ENCODE measurements at regions not wholly inside any gene's neighbourhood (a gene's known extent, or its start where the extent isn't known, plus 50 kb on each side); places are given as distances from the start of the nearest gene placed in this dataset.
"Not testable (repeated sequence)": the region's sequence is repeated elsewhere in the genome, so short reads cannot be mapped to it uniquely, and the experiment has no call there.

- intact Hi-C loops (cut with micrococcal nuclease): no loop called here
- Mint-ChIP-seq H3K9me3 (no peaks in the 10 kb centered on the region), H3K27ac (no peak overlapping the region), H3K36me3 (ENCODE audit: low read depth) (no peaks in the 10 kb centered on the region), H3K4me3 (no peak overlapping the region), H3K27me3 (ENCODE audit: low read depth) (peaks cover 19% of the 10 kb centered on the region), H3K4me1 (ENCODE audit: low read depth) (no peaks in the 10 kb centered on the region)
- DNase-seq: no peak
- CTCF ChIA-PET: interaction anchor here (0.6 kb wide), 1 partner anchor 173 kb away, joined by 3 read pairs; no protein-coding TSS in a partner anchor
Measured at GRCh38 chr16:47884116-47884725, 271.6 kb downstream of the ABCC12 start.

GRCh38 chr16:47881574-47881973 is 274.2 kb downstream of the ABCC12 start:
- Mint-ChIP-seq H3K4me3 (no peak overlapping the region), H3K27ac (no peak overlapping the region), H3K4me1 (ENCODE audit: low read depth) (no peaks in the 10 kb centered on the region), H3K9me3 (no peaks in the 10 kb centered on the region), H3K36me3 (ENCODE audit: low read depth) (no peaks in the 10 kb centered on the region), H3K27me3 (ENCODE audit: low read depth) (peaks cover 11% of the 10 kb centered on the region)
- intact Hi-C loops (cut with micrococcal nuclease): no loop called here
- no peak for DNase-seq
- CTCF ChIA-PET: interaction anchor here (0.7 kb wide), 1 partner anchor 38 kb away, joined by 5 read pairs; no protein-coding TSS in a partner anchor

DNA sequence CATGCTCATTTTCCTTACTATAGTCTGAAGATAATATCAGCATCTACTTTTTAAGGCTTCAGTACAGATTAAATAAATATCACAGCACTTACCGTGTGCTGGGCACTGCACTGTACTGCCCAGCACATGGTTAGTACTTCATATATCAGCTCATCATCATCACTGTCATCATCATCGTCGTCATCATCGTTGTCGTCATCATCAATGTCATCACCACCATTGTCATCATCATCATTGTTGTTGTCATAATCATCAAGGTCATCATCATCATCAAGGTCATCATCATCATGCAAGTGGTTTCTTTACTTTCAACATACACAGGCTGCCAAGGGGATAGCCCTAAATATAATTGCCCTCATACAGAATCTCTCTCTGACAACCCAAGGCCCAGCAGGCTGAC is 275.1 kb downstream of the ABCC12 start:
- no peak overlapping the region for H3K27ac Mint-ChIP-seq
- no peaks in the 10 kb centered on the region for H3K36me3 Mint-ChIP-seq (ENCODE audit: low read depth)
- no peaks in the 10 kb centered on the region for H3K9me3 Mint-ChIP-seq
- no peak for DNase-seq
- no peak overlapping the region for H3K4me3 Mint-ChIP-seq
- peaks cover 11% of the 10 kb centered on the region for H3K27me3 Mint-ChIP-seq (ENCODE audit: low read depth)
- intact Hi-C loops (cut with micrococcal nuclease): no loop called here
- H3K4me1 Mint-ChIP-seq (ENCODE audit: low read depth): no peaks in the 10 kb centered on the region
- CTCF ChIA-PET: no interaction called here

- intact Hi-C loops (cut with micrococcal nuclease): loop anchor here (10.0 kb wide), 1 partner anchor 278 kb away; the partner anchor contains the start of gene ABCC12
- no peaks in the 10 kb centered on the region for H3K9me3 Mint-ChIP-seq
- CTCF ChIA-PET: no interaction called here
Measured at GRCh38 chr16:47877166-47877565, 278.6 kb downstream of the ABCC12 start.

GRCh38 chr16:47876511-47876910 is 279.3 kb downstream of the ABCC12 start:
- DNase-seq: no peak
- no peaks in the 10 kb centered on the region for H3K9me3 Mint-ChIP-seq
- intact Hi-C loops (cut with micrococcal nuclease): loop anchor here (10.0 kb wide), 1 partner anchor 278 kb away; the partner anchor contains the start of gene ABCC12
- peaks cover 3% of the 10 kb centered on the region for H3K27me3 Mint-ChIP-seq (ENCODE audit: low read depth)
- no peaks in the 10 kb centered on the region for H3K36me3 Mint-ChIP-seq (ENCODE audit: low read depth)
- CTCF ChIA-PET: no interaction called here
- H3K4me1 Mint-ChIP-seq (ENCODE audit: low read depth): no peaks in the 10 kb centered on the region
- no peak overlapping the region for H3K27ac Mint-ChIP-seq
- H3K4me3 Mint-ChIP-seq: no peak overlapping the region

More at GRCh38 chr16:47877166-47877565, 278.6 kb downstream of the ABCC12 start:
- no peak for DNase-seq
- Mint-ChIP-seq H3K4me1 (ENCODE audit: low read depth) (no peaks in the 10 kb centered on the region), H3K4me3 (no peak overlapping the region), H3K36me3 (ENCODE audit: low read depth) (no peaks in the 10 kb centered on the region), H3K27me3 (ENCODE audit: low read depth) (peaks cover 4% of the 10 kb centered on the region), H3K27ac (no peak overlapping the region)

- Mint-ChIP-seq H3K27me3 (ENCODE audit: low read depth) (no peaks in the 10 kb centered on the region), H3K36me3 (ENCODE audit: low read depth) (no peaks in the 10 kb centered on the region), H3K9me3 (no peaks in the 10 kb centered on the region), H3K4me1 (ENCODE audit: low read depth) (no peaks in the 10 kb centered on the region), H3K4me3 (no peak overlapping the region), H3K27ac (no peak overlapping the region)
- intact Hi-C loops (cut with micrococcal nuclease): loop anchor here (5.0 to 10.0 kb wide), 2 partner anchors 281 to 759 kb away; partner anchors contain the start of gene ABCC12
- CTCF ChIA-PET: no interaction called here
- DNase-seq: peak; percentile 7
Measured at GRCh38 chr16:47873434-47873833, 282.4 kb downstream of the ABCC12 start.

GRCh38 chr16:47872225-47872624 is 283.6 kb downstream of the ABCC12 start:
- Mint-ChIP-seq H3K36me3 (ENCODE audit: low read depth) (no peaks in the 10 kb centered on the region), H3K27me3 (ENCODE audit: low read depth) (no peaks in the 10 kb centered on the region), H3K4me1 (ENCODE audit: low read depth) (no peaks in the 10 kb centered on the region), H3K4me3 (no peak overlapping the region), H3K27ac (no peak overlapping the region), H3K9me3 (peaks cover 2% of the 10 kb centered on the region)
- CTCF ChIA-PET: no interaction called here
- no peak for DNase-seq
- intact Hi-C loops (cut with micrococcal nuclease): loop anchor here (5.0 to 10.0 kb wide), 2 partner anchors 283 to 760 kb away; partner anchors contain the start of gene ABCC12

DNA sequence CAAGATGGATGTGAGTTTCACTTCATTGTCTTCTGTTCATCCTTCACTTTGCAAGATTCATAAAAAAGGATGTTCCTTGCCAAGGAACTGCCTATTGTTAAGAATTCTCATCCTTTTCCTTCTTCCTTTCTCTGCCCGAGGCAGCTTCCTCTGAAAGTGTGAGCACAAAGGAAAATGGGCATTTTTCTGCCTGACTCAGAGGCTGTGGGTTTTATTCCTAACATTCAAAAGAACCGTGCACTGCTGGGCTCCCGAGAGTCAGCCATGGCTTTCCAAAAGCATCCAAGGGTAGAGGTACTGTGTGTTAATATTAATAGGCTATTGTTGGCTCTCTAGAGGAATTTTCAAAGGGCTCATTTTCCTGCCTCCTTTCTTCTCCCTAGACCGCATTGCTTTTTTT is 289.4 kb downstream of the ABCC12 start:
- Mint-ChIP-seq H3K36me3 (ENCODE audit: low read depth) (no peaks in the 10 kb centered on the region), H3K4me3 (no peak overlapping the region), H3K4me1 (ENCODE audit: low read depth) (no peaks in the 10 kb centered on the region), H3K27ac (no peak overlapping the region), H3K9me3 (peaks cover 2% of the 10 kb centered on the region), H3K27me3 (ENCODE audit: low read depth) (peaks cover 16% of the 10 kb centered on the region)
- intact Hi-C loops (cut with micrococcal nuclease): no loop called here
- CTCF ChIA-PET: no interaction called here
- no peak for DNase-seq

DNA sequence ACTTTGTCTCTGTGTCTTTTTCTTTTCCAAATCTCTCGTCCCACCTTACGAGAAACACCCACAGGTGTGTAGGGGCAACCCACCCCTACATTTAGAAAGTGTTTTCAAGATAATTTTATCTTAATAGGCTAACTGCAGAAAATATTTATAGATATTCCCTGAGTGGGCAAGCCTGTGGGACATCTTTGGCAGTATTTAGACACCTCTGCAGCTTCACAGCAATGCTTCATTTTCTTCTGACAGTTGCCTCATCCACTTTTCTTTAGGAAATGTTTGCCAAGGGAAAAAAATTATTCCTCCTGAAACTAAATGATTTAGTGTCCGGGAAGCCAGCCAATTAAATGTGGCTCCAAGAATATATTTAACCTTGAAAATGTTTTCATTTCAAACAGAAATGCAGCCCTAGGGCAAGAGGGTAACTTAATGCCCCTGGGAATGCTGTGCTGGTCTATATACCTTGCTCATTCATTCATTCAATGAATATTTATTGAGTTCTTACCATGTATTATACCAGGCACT is 290.4 kb downstream of the ABCC12 start:
- no peaks in the 10 kb centered on the region for H3K4me1 Mint-ChIP-seq (ENCODE audit: low read depth)
- no peak for DNase-seq
- H3K4me3 Mint-ChIP-seq: no peak overlapping the region
- H3K27ac Mint-ChIP-seq: no peak overlapping the region
- intact Hi-C loops (cut with micrococcal nuclease): no loop called here
- H3K27me3 Mint-ChIP-seq (ENCODE audit: low read depth): peaks cover 16% of the 10 kb centered on the region
- CTCF ChIA-PET: no interaction called here
- peaks cover 2% of the 10 kb centered on the region for H3K9me3 Mint-ChIP-seq
- no peaks in the 10 kb centered on the region for H3K36me3 Mint-ChIP-seq (ENCODE audit: low read depth)

GRCh38 chr16:47864262-47864661 is 291.5 kb downstream of the ABCC12 start:
- H3K9me3 Mint-ChIP-seq, CTCF ChIA-PET: not testable (repeated sequence)

DNA sequence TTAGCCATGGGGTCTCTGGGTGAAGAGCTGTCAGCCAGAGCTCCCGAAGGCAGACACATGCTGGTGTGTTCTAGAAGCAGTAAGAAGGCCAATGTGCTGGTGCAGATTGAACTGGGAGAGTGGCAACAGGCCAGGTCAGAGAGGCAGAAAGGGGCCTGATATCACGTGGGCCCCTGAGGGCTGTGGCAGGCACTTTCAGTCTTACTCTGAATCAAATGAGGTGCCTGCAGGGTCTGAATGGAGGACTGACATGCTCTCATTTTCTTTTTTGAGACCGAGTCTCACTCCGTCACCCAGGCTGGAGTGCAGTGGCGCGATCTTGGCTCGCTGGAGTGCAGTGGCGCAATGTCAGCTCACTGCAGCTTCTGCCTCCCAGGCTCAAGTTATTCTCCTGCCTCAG is 293.8 kb downstream of the ABCC12 start:
- intact Hi-C loops (cut with micrococcal nuclease): no loop called here
- H3K4me1 Mint-ChIP-seq (ENCODE audit: low read depth): no peaks in the 10 kb centered on the region
- no peak overlapping the region for H3K4me3 Mint-ChIP-seq
- H3K27me3 Mint-ChIP-seq (ENCODE audit: low read depth): peaks cover 16% of the 10 kb centered on the region
- H3K27ac Mint-ChIP-seq: no peak overlapping the region
- CTCF ChIA-PET: no interaction called here
- no peaks in the 10 kb centered on the region for H3K9me3 Mint-ChIP-seq
- DNase-seq: no peak
- no peaks in the 10 kb centered on the region for H3K36me3 Mint-ChIP-seq (ENCODE audit: low read depth)

More at GRCh38 chr16:47864262-47864661, 291.5 kb downstream of the ABCC12 start:
- H3K4me3 Mint-ChIP-seq; H3K4me1 Mint-ChIP-seq (ENCODE audit: low read depth); intact Hi-C loops (cut with micrococcal nuclease); H3K27ac Mint-ChIP-seq; H3K36me3 Mint-ChIP-seq (ENCODE audit: low read depth); DNase-seq: not testable (repeated sequence)
- H3K27me3 Mint-ChIP-seq (ENCODE audit: low read depth): peaks cover 16% of the 10 kb centered on the region

- no peaks in the 10 kb centered on the region for H3K36me3 Mint-ChIP-seq (ENCODE audit: low read depth)
- H3K27ac Mint-ChIP-seq: no peak overlapping the region
- no peaks in the 10 kb centered on the region for H3K4me1 Mint-ChIP-seq (ENCODE audit: low read depth)
- no peak overlapping the region for H3K4me3 Mint-ChIP-seq
- intact Hi-C loops (cut with micrococcal nuclease): no loop called here
- CTCF ChIA-PET: interaction anchor here (0.5 kb wide), 1 partner anchor 301 kb away, joined by 5 read pairs; no protein-coding TSS in a partner anchor
- H3K27me3 Mint-ChIP-seq (ENCODE audit: low read depth): peaks cover 5% of the 10 kb centered on the region
- H3K9me3 Mint-ChIP-seq: peaks cover 6% of the 10 kb centered on the region
- no peak for DNase-seq
Measured at GRCh38 chr16:47858333-47858982, 297.3 kb downstream of the ABCC12 start.

DNA sequence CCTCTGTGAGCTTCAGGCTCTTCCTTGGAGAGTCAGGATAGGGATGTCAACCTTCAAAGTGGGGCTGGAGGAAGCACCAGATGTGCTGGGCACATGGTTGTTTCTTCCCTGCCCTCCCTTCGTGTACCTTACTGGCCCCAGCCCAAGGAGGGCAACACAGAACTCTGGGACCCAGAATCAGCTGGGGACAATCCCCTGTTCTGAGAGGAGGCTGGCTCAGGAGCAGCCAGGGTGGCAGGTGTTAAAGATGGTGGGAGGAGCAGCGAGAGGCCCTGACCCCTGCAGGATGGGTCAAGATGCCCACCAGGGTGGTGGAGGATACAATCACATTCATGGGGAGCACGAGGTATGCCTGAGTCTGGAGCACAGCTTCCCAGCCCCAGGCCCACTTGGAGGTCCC is 300.4 kb downstream of the ABCC12 start:
- Mint-ChIP-seq H3K36me3 (ENCODE audit: low read depth) (no peaks in the 10 kb centered on the region), H3K27me3 (ENCODE audit: low read depth) (no peaks in the 10 kb centered on the region), H3K9me3 (peaks cover 6% of the 10 kb centered on the region), H3K27ac (no peak overlapping the region), H3K4me3 (no peak overlapping the region), H3K4me1 (ENCODE audit: low read depth) (no peaks in the 10 kb centered on the region)
- DNase-seq: no peak
- intact Hi-C loops (cut with micrococcal nuclease): no loop called here
- CTCF ChIA-PET: no interaction called here
